MM.1S (cell line): ENCODE measurements at regions not wholly inside any gene's neighbourhood (a gene's known extent, or its start where the extent isn't known, plus 50 kb on each side); places are given as distances from the start of the nearest gene placed in this dataset.

ENCODE experiments used
- DNase-seq: peaks from one replicate; pipeline ENCODE4 v3.0.0-alpha.2; 2015
- H2AFZ ChIP-seq: fragments of 300-600 bp; sonication (generic); 2 replicates; pipeline ENCODE4 v1.6.0; 2016; ENCODE audit warnings: antibody characterized with exemption, low read length
- H3F3A ChIP-seq: fragments of 300-600 bp; sonication (generic); 2 replicates; pipeline ENCODE4 v1.6.1; 2016; ENCODE audit warnings: mild to moderate bottlenecking, antibody characterized with exemption, low read length, moderate library complexity, mixed read lengths; ENCODE audit not compliant: insufficient read depth
- H3K27ac ChIP-seq: fragments of 300-600 bp; sonication (generic); 2 replicates; pipeline ENCODE4 v1.5.1; 2016; ENCODE audit warnings: mild to moderate bottlenecking, low read length
- H3K27me3 ChIP-seq: fragments of 300-600 bp; sonication (generic); replicated peaks from 2 replicates; pipeline ENCODE4 v1.6.0; 2016; ENCODE audit warnings: low read length; ENCODE audit not compliant: insufficient read depth
- H3K36me3 ChIP-seq: fragments of 300-600 bp; sonication (generic); replicated peaks from 2 replicates; pipeline ENCODE4 v1.6.1; 2016; ENCODE audit warnings: mild to moderate bottlenecking, low read length, mixed read lengths; ENCODE audit not compliant: insufficient read depth
- H3K4me1 ChIP-seq: fragments of 300-600 bp; sonication (generic); 2 replicates; pipeline ENCODE4 v1.6.1; 2016; ENCODE audit warnings: low read length, mixed read lengths
- H3K4me2 ChIP-seq: fragments of 300-600 bp; sonication (generic); 2 replicates; pipeline ENCODE4 v1.6.0; 2016; ENCODE audit warnings: low read depth, low read length
- H3K4me3 ChIP-seq: fragments of 300-600 bp; sonication (generic); 2 replicates; pipeline ENCODE4 v1.5.1; 2016; ENCODE audit warnings: low read length, mixed read lengths
- H3K79me2 ChIP-seq: fragments of 300-600 bp; sonication (generic); 2 replicates; pipeline ENCODE4 v1.6.1; 2016; ENCODE audit warnings: mixed run types, low read length, mixed read lengths
- H3K9ac ChIP-seq: fragments of 300-600 bp; sonication (generic); 2 replicates; pipeline ENCODE4 v1.6.1; 2016; ENCODE audit warnings: low read length, mixed read lengths
- H3K9me2 ChIP-seq: fragments of 300-600 bp; sonication (generic); replicated peaks from 2 replicates; pipeline ENCODE4 v1.6.1; 2016; ENCODE audit warnings: mild to moderate bottlenecking, low read length, mixed read lengths; ENCODE audit not compliant: insufficient read depth
- H3K9me3 ChIP-seq: fragments of 300-600 bp; sonication (generic); replicated peaks from 2 replicates; pipeline ENCODE4 v1.6.1; 2016; ENCODE audit warnings: mild to moderate bottlenecking, low read length, mixed read lengths; ENCODE audit not compliant: insufficient read depth
- H4K20me1 ChIP-seq: fragments of 300-600 bp; sonication (generic); 2 replicates; pipeline ENCODE4 v1.6.1; 2016; ENCODE audit warnings: mild to moderate bottlenecking, low read length, moderate library complexity, mixed read lengths; ENCODE audit not compliant: insufficient read depth
- EZH2 ChIP-seq: fragments of 300-600 bp; sonication (generic); optimal IDR thresholded peaks from 2 replicates; pipeline ENCODE3; 2017; ENCODE audit warnings: low read depth, mild to moderate bottlenecking, antibody characterized with exemption, low read length, mixed read lengths
- EZH2phosphoT487 ChIP-seq: fragments of 300-600 bp; sonication (generic); IDR thresholded peaks from 2 replicates; pipeline ENCODE4 v1.6.1; 2018; ENCODE audit warnings: antibody characterized with exemption, low read length
- TF ChIP-seq, protein P1 (sequence below): fragments of 300-600 bp; sonication (generic); IDR thresholded peaks from 2 replicates; pipeline ENCODE4 v1.5.1; 2016; ENCODE audit warnings: antibody characterized with exemption, low read length, mixed read lengths

DNA sequence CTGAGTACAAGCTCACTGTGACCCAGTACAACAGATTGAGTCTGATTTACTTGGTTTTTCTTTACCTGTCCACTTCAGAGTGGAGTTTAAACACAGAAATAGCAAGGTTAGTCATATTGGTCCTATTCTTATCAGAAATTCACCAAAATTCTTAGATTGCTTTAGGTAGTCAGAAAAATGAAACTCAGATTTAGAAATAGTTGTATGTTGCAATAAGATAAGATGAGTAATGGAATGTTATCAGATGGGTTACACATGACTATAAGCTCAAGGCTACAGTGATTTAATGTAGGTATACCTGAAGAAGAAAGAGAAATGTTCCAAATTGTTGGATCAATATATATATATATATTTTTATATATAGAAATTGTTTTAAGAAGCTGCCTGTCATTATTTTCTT lies 524.1 kb downstream of the LRFN5 start:
- H3K4me2 ChIP-seq = no peak overlapping the region
- H3K36me3 ChIP-seq = no peaks in the 10 kb centered on the region
- H3K27ac ChIP-seq = no peak overlapping the region
- no peaks in the 10 kb centered on the region for H4K20me1 ChIP-seq
- H2AFZ ChIP-seq = no peak overlapping the region
- no peak overlapping the region for H3K9ac ChIP-seq
- DNase-seq = no peak
- no peak overlapping the region for H3K4me3 ChIP-seq
- no peaks in the 10 kb centered on the region for H3K4me1 ChIP-seq
- TF ChIP-seq, protein P1, sequence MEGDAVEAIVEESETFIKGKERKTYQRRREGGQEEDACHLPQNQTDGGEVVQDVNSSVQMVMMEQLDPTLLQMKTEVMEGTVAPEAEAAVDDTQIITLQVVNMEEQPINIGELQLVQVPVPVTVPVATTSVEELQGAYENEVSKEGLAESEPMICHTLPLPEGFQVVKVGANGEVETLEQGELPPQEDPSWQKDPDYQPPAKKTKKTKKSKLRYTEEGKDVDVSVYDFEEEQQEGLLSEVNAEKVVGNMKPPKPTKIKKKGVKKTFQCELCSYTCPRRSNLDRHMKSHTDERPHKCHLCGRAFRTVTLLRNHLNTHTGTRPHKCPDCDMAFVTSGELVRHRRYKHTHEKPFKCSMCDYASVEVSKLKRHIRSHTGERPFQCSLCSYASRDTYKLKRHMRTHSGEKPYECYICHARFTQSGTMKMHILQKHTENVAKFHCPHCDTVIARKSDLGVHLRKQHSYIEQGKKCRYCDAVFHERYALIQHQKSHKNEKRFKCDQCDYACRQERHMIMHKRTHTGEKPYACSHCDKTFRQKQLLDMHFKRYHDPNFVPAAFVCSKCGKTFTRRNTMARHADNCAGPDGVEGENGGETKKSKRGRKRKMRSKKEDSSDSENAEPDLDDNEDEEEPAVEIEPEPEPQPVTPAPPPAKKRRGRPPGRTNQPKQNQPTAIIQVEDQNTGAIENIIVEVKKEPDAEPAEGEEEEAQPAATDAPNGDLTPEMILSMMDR = no peak
- TF ChIP-seq EZH2phosphoT487 (no peak), EZH2 (no peak)
- H3K9me2 ChIP-seq = no peaks in the 10 kb centered on the region
- H3K9me3 ChIP-seq = no peaks in the 10 kb centered on the region
- H3F3A ChIP-seq = no peaks in the 10 kb centered on the region
- H3K79me2 ChIP-seq = no peaks in the 10 kb centered on the region
- no peaks in the 10 kb centered on the region for H3K27me3 ChIP-seq

DNA sequence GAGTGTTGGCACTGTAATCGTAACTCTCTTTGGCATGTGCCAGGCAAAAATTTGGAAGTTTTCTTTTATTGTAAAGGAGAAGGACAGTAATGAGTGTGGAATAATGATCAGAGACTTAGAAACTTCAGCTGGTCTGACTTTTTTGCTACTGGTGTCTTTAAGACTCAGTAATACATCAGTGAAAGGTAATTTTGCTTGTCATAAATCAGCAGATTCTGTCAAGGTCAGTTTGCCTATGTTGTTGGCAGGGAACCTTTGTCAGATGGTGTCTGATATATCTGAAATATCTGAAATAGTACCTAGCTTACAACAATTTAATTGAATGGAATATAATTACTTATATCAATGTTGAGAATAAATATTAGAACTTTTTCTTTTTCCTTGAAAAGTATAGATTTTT lies 516.9 kb downstream of the LRFN5 start:
- no peak overlapping the region for H3K4me2 ChIP-seq
- TF ChIP-seq EZH2 (no peak), EZH2phosphoT487 (no peak)
- TF ChIP-seq, protein P1 = no peak
- no peaks in the 10 kb centered on the region for H3K79me2 ChIP-seq
- H3K9ac ChIP-seq = no peak overlapping the region
- no peaks in the 10 kb centered on the region for H3K27me3 ChIP-seq
- no peak overlapping the region for H2AFZ ChIP-seq
- H3K9me3 ChIP-seq = no peaks in the 10 kb centered on the region
- H3F3A ChIP-seq = no peaks in the 10 kb centered on the region
- H4K20me1 ChIP-seq = no peaks in the 10 kb centered on the region
- H3K36me3 ChIP-seq = no peaks in the 10 kb centered on the region
- no peaks in the 10 kb centered on the region for H3K4me1 ChIP-seq
- DNase-seq = no peak
- no peaks in the 10 kb centered on the region for H3K9me2 ChIP-seq
- no peak overlapping the region for H3K4me3 ChIP-seq
- H3K27ac ChIP-seq = no peak overlapping the region

DNA sequence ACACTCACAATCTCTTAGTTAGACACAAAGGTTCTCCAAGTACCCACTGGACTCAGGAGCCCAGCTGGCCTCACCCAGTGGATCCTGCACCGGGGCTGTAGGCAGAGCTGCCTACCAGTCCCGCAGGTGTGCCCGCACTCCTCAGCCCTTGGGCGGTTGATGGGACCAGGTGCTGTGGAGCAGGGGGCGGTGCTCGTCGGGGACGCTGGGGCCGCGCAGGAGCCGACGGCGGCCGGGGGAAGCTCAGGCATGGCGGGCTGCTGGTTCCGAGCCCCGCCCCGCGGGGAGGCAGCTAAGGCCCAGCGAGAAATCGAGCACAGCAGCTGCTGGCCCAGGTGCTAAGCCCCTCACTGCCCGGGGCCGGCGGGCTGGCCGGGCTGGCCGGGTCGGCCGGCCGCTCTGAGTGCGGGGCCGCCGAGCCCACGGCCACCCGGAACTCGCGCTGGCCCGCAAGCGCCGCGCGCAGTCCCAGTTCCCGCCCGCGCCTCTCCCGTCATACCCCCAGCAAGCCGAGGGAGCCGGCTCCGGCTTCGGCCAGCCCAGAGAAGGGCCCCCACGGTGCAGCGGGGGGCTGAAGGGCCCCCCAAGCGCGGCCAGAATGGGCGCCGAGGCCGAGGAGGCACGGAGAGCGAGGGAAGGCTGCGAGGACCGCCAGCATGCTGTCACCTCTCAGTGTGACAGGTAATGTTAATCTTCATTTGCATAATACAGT lies 506.8 kb downstream of the LRFN5 start:
- Histone ChIP-seq H3K9me3 (no peaks in the 10 kb centered on the region), H3K4me2 (no peak overlapping the region), H3K27me3 (no peaks in the 10 kb centered on the region), H4K20me1 (no peaks in the 10 kb centered on the region), H3K9me2 (no peaks in the 10 kb centered on the region), H2AFZ (no peak overlapping the region), H3K27ac (no peak overlapping the region), H3K9ac (no peak overlapping the region), H3K36me3 (no peaks in the 10 kb centered on the region), H3K4me3 (no peak overlapping the region), H3F3A (no peaks in the 10 kb centered on the region), H3K4me1 (0 out of 2 replicates have a peak, but pooled peaks cover 6% of the 10 kb centered on the region), H3K79me2 (no peaks in the 10 kb centered on the region)
- no peak for DNase-seq
- TF ChIP-seq EZH2phosphoT487 = no peak
- TF ChIP-seq EZH2 = no peak
- TF ChIP-seq, protein P1 = no peak
